ENCODE measurements at regions not wholly inside any gene's neighbourhood (a gene's known extent, or its start where the extent isn't known, plus 50 kb on each side); places are given as distances from the start of the nearest gene placed in this dataset.

- no peak for TF ChIP-seq POLR2A (IDR thresholded peaks at IDR 0.05; ENCODE audit: low read depth, low read length)
- no peak for TF ChIP-seq TAF1 (IDR thresholded peaks at IDR 0.05; ENCODE audit: borderline replicate concordance, low read depth, low read length)
- TF ChIP-seq POLR2AphosphoS5 (IDR thresholded peaks at IDR 0.05; ENCODE audit: low read depth, low read length), result no peak
Measured at GRCh38 chr13:90717451-90717936, 630.0 kb upstream of the MIR17HG start.

Measured in GM12892 (cell line).